GM18517 (cell line): ENCODE measurements at regions not wholly inside any gene's neighbourhood (a gene's known extent, or its start where the extent isn't known, plus 50 kb on each side); places are given as distances from the start of the nearest gene placed in this dataset.

Source experiments
- ATAC-seq: cut with Tn5 transposase; IDR thresholded peaks from one replicate; pipeline ENCODE4 v1.9.1; 2021; ENCODE audit warnings: mild to moderate bottlenecking, moderate library complexity; ENCODE audit not compliant: unreplicated experiment

DNA sequence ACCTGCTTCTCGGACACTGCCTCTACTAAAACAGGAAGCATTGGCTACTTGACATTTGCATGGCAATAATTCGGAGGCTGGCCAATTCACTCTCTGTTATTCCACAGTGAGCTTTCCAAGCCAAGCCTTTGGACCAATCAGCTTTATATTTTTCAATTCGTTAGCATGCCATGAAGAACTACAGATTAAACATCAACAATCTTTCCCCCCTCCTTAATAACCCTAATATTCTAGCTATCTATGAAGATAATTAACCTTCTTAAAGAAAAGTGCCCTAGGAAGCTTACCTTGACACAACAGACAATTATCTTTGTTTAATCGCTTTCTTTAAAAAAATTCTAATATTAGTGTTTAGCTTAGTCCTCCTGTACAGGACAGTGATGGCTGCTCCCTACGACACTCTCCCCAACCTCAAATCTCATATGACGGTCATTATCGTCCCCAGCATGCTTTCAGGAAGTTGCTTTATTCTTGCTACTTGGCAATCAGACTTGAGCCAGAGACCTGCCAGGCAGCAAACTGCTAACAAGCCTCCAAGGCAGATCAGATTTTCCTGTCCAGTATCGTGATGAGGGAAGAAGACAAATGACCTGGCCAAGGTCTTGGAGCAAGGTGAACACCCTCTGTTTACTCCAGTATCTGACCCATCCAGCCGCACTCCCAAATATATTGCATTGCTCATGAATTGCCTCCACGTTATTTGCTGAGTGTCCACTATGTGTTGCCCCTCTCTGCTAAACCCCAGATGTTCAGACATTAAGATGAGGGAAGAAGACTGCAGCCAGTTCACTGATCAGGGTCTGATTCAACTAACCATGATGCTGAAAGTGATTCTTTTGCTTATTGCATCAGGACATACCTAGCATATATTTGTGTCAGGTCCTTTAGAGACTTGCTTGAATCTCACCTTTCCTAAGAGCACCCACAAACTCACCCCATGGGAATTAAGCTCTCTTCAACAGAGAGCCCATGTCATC lies 68.1 kb upstream of the LPP start:
- no peak for ATAC-seq

DNA sequence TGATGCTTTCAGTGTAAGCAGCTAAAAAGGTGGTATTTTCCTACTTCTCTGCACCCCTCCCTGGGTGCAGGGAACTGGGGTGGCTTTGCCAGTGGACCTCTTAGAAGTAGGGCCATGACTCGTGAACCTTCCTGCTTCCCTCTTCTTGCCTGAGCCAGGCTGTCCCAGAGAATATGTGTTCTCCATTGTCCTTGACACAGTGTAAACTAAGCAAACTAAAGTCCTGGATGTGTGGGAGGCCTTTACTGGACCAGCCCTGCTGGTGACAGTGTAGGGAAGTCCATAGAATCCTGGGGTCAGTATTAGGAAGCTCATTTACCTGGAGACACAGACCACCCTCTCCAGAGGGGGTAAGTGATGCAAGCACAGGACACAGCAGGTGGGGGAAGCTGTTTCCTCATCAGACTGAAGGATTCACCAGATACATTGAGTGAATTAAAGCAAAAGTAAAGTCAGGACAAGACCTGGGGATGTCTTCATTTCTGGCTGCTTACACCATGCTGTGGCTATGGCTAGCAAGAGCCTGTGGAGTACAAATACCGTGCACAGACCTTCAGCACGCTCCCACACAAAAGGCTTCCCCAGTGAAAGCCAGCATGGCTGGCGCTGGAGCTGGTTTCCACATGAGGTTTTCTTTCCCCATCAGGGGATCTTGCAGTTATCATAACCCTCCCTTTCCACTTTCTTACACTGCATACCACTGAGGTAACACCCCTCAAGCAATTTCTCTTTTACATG lies 64.8 kb upstream of the LPP start:
- no peak for ATAC-seq

DNA sequence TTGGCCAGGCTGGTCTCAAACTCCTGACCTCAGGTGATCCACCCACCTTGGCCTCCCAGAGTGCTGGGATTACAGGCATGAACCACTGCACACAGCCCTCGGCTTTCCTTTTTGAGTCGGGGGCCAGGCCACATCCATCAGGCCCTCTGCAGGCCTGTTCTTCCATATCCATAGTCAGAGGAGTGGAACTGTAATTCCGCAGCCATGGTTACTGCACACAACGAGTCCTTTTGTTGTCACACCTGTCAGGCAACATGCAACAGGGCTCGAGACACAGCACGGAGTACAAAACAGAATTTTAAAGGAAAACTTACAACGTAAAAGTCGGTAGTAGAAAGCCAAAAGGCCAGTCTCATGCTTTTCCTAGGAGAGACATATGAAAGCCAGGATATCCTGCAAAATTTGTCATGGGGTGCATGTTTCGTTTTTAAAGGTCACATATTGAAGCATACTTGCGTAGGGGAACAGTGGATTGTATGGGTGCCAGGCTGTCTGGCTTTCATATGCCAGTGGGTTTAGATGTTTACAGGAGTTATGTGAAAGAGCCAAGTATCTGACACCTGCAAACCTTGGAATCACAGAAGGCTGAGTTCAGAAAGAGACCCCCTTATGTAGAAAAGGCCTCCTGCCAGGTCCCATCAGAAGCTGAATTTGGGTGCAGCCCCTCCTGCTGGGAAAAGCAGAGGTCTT lies 63.2 kb upstream of the LPP start:
- no peak for ATAC-seq

DNA sequence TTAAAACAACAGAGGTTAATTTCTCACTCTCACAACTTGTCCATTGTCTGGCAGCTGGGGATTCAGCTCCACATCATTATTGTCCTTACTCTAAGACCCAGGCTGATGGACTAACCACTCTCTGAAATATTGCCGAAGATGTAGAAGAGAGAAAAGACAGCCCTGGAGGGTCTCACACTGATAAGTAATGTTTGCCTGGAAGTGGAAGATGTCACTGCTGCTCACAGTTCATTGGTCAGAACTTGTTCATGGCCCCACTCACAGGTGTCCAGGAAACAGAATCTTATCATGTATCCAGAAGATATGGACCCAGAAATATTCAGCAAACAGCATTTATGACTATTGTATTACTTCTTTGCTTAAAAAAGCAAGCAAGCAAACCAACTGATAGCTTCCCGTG lies 62.2 kb upstream of the LPP start:
- ATAC-seq: no peak

DNA sequence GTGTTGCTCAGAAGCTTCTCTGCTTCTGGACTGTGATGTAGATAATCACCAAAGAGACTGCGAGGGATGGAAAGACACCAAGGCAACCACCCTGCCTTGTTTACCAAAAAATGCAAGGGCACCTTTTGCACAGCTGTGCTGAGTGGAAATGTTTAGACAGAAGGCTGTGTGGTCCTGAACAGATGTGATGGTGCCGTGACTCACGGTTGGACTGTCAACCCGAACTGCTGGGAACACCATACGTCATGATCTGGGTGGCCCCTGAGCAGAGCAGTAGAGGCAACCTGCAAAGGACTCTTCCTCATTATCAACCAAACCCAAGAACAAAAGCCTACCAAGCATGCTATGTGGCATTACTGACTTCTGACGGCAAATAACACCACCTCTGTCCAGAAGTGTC lies 61.3 kb upstream of the LPP start:
- no peak for ATAC-seq

DNA sequence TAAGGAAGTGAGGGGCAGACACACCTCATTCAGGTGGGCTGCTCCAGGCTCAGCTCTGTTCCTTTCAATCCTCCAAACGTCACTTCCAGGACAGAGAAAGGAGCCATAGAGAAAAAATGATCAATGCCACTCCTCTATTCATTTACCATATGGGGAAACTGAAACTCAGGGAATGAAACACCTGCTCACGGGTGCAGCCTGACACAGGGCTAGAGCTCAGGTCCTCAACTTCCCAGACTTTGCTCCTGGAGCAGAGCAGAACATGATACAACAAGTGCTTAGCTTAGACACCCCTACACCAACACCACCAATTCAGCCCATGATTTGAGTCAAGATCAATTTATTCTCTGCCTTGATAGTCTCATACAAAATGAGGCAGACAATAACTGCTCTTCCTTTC lies 58.5 kb upstream of the LPP start:
- no peak for ATAC-seq

DNA sequence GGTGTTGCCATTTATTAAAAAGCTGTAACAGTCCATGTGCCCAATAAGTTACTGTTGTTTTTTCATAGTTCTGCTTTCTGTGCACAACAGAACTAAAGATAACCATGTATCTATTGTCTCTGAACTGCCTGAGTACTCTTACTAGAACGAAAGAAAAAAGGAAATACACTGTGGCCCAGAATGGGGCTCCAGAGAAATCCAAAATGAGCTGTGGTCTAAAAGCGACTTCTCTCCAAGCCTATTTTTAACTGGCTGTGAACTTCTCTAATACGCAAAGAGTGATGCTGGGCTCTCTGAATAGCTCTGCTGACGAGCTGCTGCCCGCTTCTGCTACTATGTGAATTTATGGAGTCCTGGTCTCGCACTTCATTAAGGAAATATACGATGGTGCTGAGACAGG lies 56.2 kb upstream of the LPP start:
- ATAC-seq: no peak

DNA sequence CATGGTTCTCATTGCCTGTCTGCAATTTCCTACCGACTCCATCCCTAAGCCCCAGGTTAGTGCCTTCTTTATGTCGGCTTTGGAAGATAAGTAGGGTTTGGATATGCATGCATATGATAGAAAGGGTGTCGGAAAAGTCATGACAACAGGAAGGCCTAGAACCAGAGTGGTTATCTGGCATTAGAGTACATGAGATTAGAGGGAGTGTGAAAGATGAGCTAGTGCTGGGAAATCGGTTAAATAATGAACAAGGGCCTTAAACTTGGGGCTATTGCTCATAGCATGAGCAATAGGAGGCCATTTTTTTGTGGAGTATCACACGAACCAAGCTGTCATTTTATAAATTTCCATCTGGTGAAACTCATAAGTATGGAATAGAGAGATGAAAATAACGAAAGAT lies 54.0 kb upstream of the LPP start:
- no peak for ATAC-seq

DNA sequence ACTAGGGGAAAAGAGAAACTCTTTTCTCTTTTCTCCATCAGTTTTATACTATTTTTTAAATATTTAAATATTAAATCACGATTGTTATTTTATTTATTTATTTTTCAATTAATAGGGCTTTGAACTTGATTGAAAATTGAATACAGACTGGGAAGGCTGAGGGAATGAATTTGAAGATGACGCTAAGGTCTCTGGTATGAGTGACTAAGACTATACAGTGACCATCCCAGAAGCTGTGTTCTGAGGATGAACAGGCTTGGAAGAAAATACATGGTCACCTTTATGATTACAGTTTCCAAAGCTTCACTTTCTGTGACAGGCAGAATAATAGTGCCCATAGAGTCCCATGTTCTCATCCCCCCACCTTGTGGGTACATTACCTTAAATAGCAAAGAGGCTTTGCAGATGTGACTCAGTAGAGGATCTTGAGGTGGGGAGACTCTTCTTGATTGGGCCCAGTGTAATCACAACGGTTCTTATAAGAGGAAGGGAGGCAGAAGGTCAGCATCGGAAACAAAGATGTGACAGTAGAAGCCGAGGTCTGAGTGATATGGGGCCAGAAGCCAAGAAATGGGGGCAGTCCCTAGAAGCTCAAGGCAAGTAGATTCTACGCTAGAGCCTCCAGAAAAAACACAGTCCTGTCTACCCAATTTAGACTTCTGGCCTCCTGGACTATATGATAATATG lies 51.0 kb upstream of the LPP start:
- no peak for ATAC-seq

DNA sequence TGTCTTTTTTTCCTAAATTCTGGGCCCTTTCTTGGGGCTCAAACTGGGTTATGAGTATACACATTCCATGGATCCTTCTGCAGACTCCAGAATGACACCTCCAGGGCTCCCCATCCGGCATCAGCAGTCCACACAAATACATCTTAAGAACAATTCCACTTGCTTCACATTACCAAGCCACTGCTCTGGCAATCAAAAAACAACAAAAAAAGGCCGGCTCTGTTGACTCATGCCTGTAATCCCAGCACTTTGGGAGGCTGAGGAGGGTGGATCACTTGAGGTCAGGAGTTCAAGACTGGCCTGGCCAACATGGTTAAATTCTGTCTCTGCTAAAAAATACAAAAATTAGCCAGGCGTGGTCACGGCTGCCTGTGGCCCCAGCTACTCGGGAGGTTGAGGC lies 49.9 kb upstream of the LPP start:
- ATAC-seq: no peak
